GM18858 (cell line): ENCODE measurements at regions not wholly inside any gene's neighbourhood (a gene's known extent, or its start where the extent isn't known, plus 50 kb on each side); places are given as distances from the start of the nearest gene placed in this dataset.
"Not testable (repeated sequence)": the region's sequence is repeated elsewhere in the genome, so short reads cannot be mapped to it uniquely, and the experiment has no call there.

Experiments
- ATAC-seq: cut with Tn5 transposase; IDR thresholded peaks from one replicate; pipeline ENCODE4 v1.9.1; 2021; ENCODE audit not compliant: unreplicated experiment

- no peak for ATAC-seq
These were observed 770.8 kb downstream of the EPHA7 start for GRCh38 chr6:92648364-92649086.

GRCh38 chr6:92647630-92648029 is 771.7 kb downstream of the EPHA7 start:
- ATAC-seq, result no peak

- ATAC-seq, result not testable (repeated sequence)
These were observed 775.1 kb downstream of the EPHA7 start for GRCh38 chr6:92644104-92644791.

- ATAC-seq, result no peak
These were observed 783.7 kb downstream of the EPHA7 start for GRCh38 chr6:92635553-92636153.

GRCh38 chr6:92634561-92634960 is 784.8 kb downstream of the EPHA7 start:
- no peak for ATAC-seq

GRCh38 chr6:92623431-92623830 is 795.9 kb downstream of the EPHA7 start:
- ATAC-seq, result no peak

GRCh38 chr6:92617721-92618120 is 801.6 kb downstream of the EPHA7 start:
- no peak for ATAC-seq

GRCh38 chr6:92608751-92609150 is 810.6 kb downstream of the EPHA7 start:
- ATAC-seq, result no peak

- no peak for ATAC-seq
These were observed 826.2 kb downstream of the EPHA7 start for GRCh38 chr6:92593201-92593600.

GRCh38 chr6:92589996-92590395 is 829.4 kb downstream of the EPHA7 start:
- no peak for ATAC-seq

- no peak for ATAC-seq
These were observed 831.2 kb downstream of the EPHA7 start for GRCh38 chr6:92588148-92588547.

- no peak for ATAC-seq
These were observed 831.8 kb downstream of the EPHA7 start for GRCh38 chr6:92587525-92587924.

- ATAC-seq, result no peak
These were observed 833.0 kb downstream of the EPHA7 start for GRCh38 chr6:92586236-92586977.

GRCh38 chr6:92582211-92582610 is 837.1 kb downstream of the EPHA7 start:
- ATAC-seq, result no peak

GRCh38 chr6:92577077-92577719 is 842.2 kb downstream of the EPHA7 start:
- ATAC-seq, result no peak

- ATAC-seq, result no peak
These were observed 850.8 kb downstream of the EPHA7 start for GRCh38 chr6:92568541-92568940.

- no peak for ATAC-seq
These were observed 852.7 kb downstream of the EPHA7 start for GRCh38 chr6:92566632-92567031.

- no peak for ATAC-seq
These were observed 855.0 kb downstream of the EPHA7 start for GRCh38 chr6:92564376-92564775.

- no peak for ATAC-seq
These were observed 859.7 kb downstream of the EPHA7 start for GRCh38 chr6:92559611-92560010.

- no peak for ATAC-seq
These were observed 860.4 kb downstream of the EPHA7 start for GRCh38 chr6:92559003-92559402.

GRCh38 chr6:92550501-92550900 is 868.9 kb downstream of the EPHA7 start:
- no peak for ATAC-seq
